GM12878 (cell line): ENCODE measurements at regions not wholly inside any gene's neighbourhood (a gene's known extent, or its start where the extent isn't known, plus 50 kb on each side); places are given as distances from the start of the nearest gene placed in this dataset.

ENCODE experiments used
- BMI1 ChIP-seq: fragments of 450-650 bp; IDR thresholded peaks from 2 replicates; pipeline ENCODE4 v1.6.1; 2016; ENCODE audit warnings: mild to moderate bottlenecking, moderate library complexity, borderline replicate concordance
- CBX3 ChIP-seq: fragments of 200-600 bp; sonication (generic); IDR thresholded peaks from 2 replicates; pipeline ENCODE4 v1.6.1; 2016; ENCODE audit warnings: low read depth, borderline replicate concordance
- CTCF ChIP-seq, 3 experiments: IDR thresholded peaks in 2 of 3; conservative IDR thresholded peaks in 1 of 3; 2 replicates each; pipeline ENCODE4 v1.5.1; 2011; ENCODE audit warnings: low read depth in 3 of 3, low read length in 3 of 3, mild to moderate bottlenecking in 3 of 3, control low read depth in 2 of 3, moderate library complexity in 2 of 3, inconsistent platforms in 1 of 3, mixed read lengths in 1 of 3; ENCODE audit not compliant: control insufficient read depth in 2 of 3, insufficient read depth in 1 of 3; ENCODE audit errors: extremely low read depth in 1 of 3
- EZH2 ChIP-seq: IDR thresholded peaks from 2 replicates; pipeline ENCODE4 v1.6.1; 2012; ENCODE audit warnings: low read depth, mild to moderate bottlenecking, control low read depth, inconsistent platforms, low read length, borderline replicate concordance; ENCODE audit not compliant: control insufficient read depth
- POLR2A ChIP-seq: IDR thresholded peaks from 2 replicates; pipeline ENCODE4 v1.6.1; 2011; ENCODE audit warnings: low read depth, mild to moderate bottlenecking, low read length
- RFX5 ChIP-seq: IDR thresholded peaks from 2 replicates; pipeline ENCODE4 v1.6.1; 2011; ENCODE audit warnings: low read depth, low read length, improper control_type of control experiment
- SP1 ChIP-seq: IDR thresholded peaks from one replicate; pipeline ENCODE4 v1.6.1; 2011; ENCODE audit warnings: low read depth, low read length
- SREBF2 ChIP-seq: IDR thresholded peaks from 2 replicates; pipeline ENCODE4 v1.6.1; 2012; ENCODE audit warnings: mild to moderate bottlenecking, low read length
- YBX1 ChIP-seq: fragments of 450-650 bp; IDR thresholded peaks from 2 replicates; pipeline ENCODE4 v1.6.1; 2016; ENCODE audit warnings: antibody characterized with exemption
- ZNF274 ChIP-seq: IDR thresholded peaks from one replicate; pipeline ENCODE4 v1.8.0; 2011; ENCODE audit not compliant: insufficient read length, insufficient read depth
- ZNF592 ChIP-seq: fragments of 450-650 bp; IDR thresholded peaks from 2 replicates; pipeline ENCODE4 v1.6.1; 2017; ENCODE audit warnings: mild to moderate bottlenecking, moderate library complexity
- TF ChIP-seq, protein P1 (sequence below): fragments of 450-650 bp; IDR thresholded peaks from 2 replicates; pipeline ENCODE4 v1.6.1; 2018; ENCODE audit warnings: mild to moderate bottlenecking, low read depth, moderate library complexity; ENCODE audit not compliant: partially characterized antibody
- TF ChIP-seq, protein P2 (sequence below): fragments of 450-650 bp; formaldehyde crosslinking; IDR thresholded peaks from 2 replicates; pipeline ENCODE4 v1.5.0; 2022; ENCODE audit warnings: mild to moderate bottlenecking, missing genetic modification characterization

DNA sequence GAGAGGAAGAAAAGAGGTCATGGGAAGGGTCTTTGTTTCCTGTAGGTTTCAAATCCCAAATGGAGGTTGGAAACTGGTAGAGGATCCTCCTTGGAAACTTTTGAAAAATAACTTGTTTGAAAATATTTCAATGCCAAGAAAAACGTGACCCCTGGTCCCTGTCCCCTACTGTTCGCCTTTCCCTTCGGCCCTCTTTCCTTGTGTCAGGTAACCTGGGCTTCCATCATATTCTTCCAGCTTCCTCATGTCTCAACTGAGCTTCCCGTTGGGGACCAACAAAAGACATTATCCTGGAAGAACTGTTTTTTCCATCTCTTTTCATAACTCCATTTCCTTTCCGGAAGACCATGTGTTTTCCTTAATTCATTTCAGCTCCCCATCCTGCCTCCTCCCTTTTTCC is 266.8 kb upstream of the ANKRD55 start:
- no peak for TF ChIP-seq CBX3
- no peak for TF ChIP-seq RFX5
- no peak for TF ChIP-seq EZH2
- TF ChIP-seq CTCF (IDR thresholded peaks at IDR 0.05 in 2 of 3, conservative IDR thresholded peaks at IDR 0.05 in 1 of 3; ENCODE audit: control insufficient read depth in 2 of 3, extremely low read depth in 1 of 3, insufficient read depth in 1 of 3, low read depth in 3 of 3, low read length in 3 of 3), result no peak
- TF ChIP-seq POLR2A, result no peak
- TF ChIP-seq ZNF274, result no peak
- no peak for TF ChIP-seq SP1
- TF ChIP-seq YBX1, result no peak
- TF ChIP-seq SREBF2, result no peak
- TF ChIP-seq, protein P1, sequence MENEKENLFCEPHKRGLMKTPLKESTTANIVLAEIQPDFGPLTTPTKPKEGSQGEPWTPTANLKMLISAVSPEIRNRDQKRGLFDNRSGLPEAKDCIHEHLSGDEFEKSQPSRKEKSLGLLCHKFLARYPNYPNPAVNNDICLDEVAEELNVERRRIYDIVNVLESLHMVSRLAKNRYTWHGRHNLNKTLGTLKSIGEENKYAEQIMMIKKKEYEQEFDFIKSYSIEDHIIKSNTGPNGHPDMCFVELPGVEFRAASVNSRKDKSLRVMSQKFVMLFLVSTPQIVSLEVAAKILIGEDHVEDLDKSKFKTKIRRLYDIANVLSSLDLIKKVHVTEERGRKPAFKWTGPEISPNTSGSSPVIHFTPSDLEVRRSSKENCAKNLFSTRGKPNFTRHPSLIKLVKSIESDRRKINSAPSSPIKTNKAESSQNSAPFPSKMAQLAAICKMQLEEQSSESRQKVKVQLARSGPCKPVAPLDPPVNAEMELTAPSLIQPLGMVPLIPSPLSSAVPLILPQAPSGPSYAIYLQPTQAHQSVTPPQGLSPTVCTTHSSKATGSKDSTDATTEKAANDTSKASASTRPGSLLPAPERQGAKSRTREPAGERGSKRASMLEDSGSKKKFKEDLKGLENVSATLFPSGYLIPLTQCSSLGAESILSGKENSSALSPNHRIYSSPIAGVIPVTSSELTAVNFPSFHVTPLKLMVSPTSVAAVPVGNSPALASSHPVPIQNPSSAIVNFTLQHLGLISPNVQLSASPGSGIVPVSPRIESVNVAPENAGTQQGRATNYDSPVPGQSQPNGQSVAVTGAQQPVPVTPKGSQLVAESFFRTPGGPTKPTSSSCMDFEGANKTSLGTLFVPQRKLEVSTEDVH, result no peak
- no peak for TF ChIP-seq ZNF592
- TF ChIP-seq, protein P2, sequence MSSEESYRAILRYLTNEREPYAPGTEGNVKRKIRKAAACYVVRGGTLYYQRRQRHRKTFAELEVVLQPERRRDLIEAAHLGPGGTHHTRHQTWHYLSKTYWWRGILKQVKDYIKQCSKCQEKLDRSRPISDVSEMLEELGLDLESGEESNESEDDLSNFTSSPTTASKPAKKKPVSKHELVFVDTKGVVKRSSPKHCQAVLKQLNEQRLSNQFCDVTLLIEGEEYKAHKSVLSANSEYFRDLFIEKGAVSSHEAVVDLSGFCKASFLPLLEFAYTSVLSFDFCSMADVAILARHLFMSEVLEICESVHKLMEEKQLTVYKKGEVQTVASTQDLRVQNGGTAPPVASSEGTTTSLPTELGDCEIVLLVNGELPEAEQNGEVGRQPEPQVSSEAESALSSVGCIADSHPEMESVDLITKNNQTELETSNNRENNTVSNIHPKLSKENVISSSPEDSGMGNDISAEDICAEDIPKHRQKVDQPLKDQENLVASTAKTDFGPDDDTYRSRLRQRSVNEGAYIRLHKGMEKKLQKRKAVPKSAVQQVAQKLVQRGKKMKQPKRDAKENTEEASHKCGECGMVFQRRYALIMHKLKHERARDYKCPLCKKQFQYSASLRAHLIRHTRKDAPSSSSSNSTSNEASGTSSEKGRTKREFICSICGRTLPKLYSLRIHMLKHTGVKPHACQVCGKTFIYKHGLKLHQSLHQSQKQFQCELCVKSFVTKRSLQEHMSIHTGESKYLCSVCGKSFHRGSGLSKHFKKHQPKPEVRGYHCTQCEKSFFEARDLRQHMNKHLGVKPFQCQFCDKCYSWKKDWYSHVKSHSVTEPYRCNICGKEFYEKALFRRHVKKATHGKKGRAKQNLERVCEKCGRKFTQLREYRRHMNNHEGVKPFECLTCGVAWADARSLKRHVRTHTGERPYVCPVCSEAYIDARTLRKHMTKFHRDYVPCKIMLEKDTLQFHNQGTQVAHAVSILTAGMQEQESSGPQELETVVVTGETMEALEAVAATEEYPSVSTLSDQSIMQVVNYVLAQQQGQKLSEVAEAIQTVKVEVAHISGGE, result no peak
- no peak for TF ChIP-seq BMI1
